Chondrocyte (in vitro differentiated cells): ENCODE measurements at regions not wholly inside any gene's neighbourhood (a gene's known extent, or its start where the extent isn't known, plus 50 kb on each side); places are given as distances from the start of the nearest gene placed in this dataset.
A peak's percentile ranks its signal among the peaks of the same experiment; 100 is the strongest.

Source experiments
- DNase-seq: peaks from one replicate; pipeline ENCODE4 v3.0.0; 2021; ENCODE audit warnings: mixed read lengths, low spot score
- H3K27ac Mint-ChIP-seq: one replicate; pipeline ENCODE4 v1.8.0; 2021; ENCODE audit warnings: mild to moderate bottlenecking, moderate library complexity, mixed read lengths; ENCODE audit not compliant: unreplicated experiment
- H3K27me3 Mint-ChIP-seq: 2 replicates; pipeline ENCODE4 v1.8.0; 2021; ENCODE audit warnings: low read depth, mixed read lengths
- H3K36me3 Mint-ChIP-seq: 2 replicates; pipeline ENCODE4 v1.8.0; 2021; ENCODE audit warnings: low read depth, mixed read lengths
- H3K4me1 Mint-ChIP-seq: 2 replicates; pipeline ENCODE4 v1.8.0; 2021; ENCODE audit warnings: low read depth, mild to moderate bottlenecking, mixed read lengths
- H3K4me3 Mint-ChIP-seq: one replicate; pipeline ENCODE4 v1.8.0; 2021; ENCODE audit warnings: mild to moderate bottlenecking, moderate library complexity, mixed read lengths; ENCODE audit not compliant: unreplicated experiment
- H3K9me3 Mint-ChIP-seq: 2 replicates; pipeline ENCODE4 v1.8.0; 2021; ENCODE audit warnings: low read depth, mixed read lengths
- TF ChIP-seq, protein P1 (sequence below): fragments of 200-600 bp; sonication (generic); IDR thresholded peaks from 2 replicates; pipeline ENCODE4 v1.5.0; 2021; ENCODE audit warnings: antibody characterized with exemption, mild to moderate bottlenecking, moderate library complexity

DNA sequence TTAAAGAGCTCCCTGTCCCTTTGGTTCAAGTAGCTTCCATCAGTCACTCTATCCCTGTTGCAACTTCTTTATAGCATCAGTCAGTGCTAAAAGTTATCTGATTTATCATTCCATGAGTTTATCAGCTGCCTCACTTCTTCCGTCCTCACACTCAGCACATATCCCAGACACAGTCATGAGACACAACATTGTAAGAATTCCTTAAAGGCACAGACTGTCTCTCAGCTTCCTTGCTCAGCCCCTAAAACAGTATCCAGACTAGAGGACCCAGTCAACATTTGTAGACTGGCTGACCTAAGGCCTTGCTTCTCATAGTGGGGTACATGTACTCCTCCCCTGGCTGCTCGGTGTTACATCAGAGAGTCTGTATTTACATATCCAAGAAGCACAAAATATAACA, 164.9 kb upstream of the ADGRL2 start:
- Mint-ChIP-seq H3K27me3 (no peaks in the 10 kb centered on the region), H3K27ac (peak overlapping the region; percentile 2), H3K9me3 (no peaks in the 10 kb centered on the region), H3K4me3 (no peak overlapping the region), H3K4me1 (peaks cover 4% of the 10 kb centered on the region), H3K36me3 (no peaks in the 10 kb centered on the region)
- DNase-seq, result no peak
- TF ChIP-seq, protein P1, sequence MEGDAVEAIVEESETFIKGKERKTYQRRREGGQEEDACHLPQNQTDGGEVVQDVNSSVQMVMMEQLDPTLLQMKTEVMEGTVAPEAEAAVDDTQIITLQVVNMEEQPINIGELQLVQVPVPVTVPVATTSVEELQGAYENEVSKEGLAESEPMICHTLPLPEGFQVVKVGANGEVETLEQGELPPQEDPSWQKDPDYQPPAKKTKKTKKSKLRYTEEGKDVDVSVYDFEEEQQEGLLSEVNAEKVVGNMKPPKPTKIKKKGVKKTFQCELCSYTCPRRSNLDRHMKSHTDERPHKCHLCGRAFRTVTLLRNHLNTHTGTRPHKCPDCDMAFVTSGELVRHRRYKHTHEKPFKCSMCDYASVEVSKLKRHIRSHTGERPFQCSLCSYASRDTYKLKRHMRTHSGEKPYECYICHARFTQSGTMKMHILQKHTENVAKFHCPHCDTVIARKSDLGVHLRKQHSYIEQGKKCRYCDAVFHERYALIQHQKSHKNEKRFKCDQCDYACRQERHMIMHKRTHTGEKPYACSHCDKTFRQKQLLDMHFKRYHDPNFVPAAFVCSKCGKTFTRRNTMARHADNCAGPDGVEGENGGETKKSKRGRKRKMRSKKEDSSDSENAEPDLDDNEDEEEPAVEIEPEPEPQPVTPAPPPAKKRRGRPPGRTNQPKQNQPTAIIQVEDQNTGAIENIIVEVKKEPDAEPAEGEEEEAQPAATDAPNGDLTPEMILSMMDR, result no peak

DNA sequence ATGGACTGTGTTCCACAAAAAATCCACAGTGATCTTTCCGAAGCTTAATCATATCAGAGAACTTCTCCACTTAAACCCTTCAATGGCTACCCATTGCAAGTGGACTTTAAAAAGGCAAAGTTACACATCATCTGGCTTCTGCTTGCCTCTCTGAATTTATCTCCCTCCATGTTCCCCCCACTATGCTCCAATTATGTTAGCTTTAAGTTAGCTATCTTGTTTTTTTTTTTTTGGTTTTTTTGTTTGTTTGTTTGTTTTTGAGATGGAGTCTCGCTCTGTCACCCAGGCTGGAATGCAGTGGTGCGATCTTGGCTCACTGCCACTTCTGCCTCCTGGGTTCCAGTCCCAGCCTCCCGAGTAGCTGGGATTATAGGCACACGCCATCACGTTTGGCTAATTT, 166.4 kb upstream of the ADGRL2 start:
- Mint-ChIP-seq H3K4me3 (no peak overlapping the region), H3K27ac (no peak overlapping the region), H3K27me3 (no peaks in the 10 kb centered on the region), H3K4me1 (peaks cover 4% of the 10 kb centered on the region), H3K9me3 (no peaks in the 10 kb centered on the region), H3K36me3 (no peaks in the 10 kb centered on the region)
- TF ChIP-seq, protein P1, result no peak
- no peak for DNase-seq

DNA sequence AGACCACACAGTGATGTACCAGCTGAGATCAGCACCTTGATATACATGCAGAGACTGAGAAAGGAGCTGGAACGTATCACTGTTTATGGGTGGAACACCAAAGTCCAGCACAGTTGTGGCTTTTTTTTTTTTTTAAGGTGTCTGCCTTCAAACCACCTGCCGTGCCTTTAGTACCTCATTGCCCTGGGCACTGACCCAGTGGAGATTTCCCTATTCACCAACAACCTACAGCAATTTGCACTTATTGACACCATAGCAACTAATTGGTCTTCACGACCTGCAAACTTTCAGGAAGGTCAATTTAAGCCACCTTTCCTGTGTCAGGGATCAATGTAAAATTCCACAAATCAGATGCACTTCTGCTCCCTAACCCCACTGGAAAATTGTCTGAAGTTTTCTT, 181.6 kb upstream of the ADGRL2 start:
- H3K4me3 Mint-ChIP-seq, result no peak overlapping the region
- DNase-seq, result no peak
- H3K9me3 Mint-ChIP-seq, result peaks cover 10% of the 10 kb centered on the region
- TF ChIP-seq, protein P1, result no peak
- peaks cover 5% of the 10 kb centered on the region for H3K4me1 Mint-ChIP-seq
- H3K27ac Mint-ChIP-seq, result no peak overlapping the region
- H3K27me3 Mint-ChIP-seq, result no peaks in the 10 kb centered on the region
- no peaks in the 10 kb centered on the region for H3K36me3 Mint-ChIP-seq

DNA sequence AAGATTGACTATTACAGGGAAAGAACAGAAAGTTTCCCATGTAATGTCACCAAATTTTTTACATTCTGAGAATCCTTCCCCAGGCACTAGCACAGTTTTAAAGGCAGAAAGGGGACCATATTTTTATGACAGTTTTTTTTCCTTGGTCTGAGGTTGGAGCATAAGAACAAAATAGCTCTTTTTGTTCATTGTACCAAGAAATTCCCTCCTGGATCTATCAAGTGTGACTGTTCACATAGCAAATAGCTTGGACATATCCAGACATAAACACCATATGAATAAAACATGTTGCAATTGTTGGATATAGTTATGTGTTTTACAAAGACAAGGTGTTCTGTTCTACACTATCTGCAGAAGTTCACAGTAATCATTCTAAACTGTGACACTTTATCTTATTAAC, 182.4 kb upstream of the ADGRL2 start:
- TF ChIP-seq, protein P1, result no peak
- no peak for DNase-seq
- Mint-ChIP-seq H3K36me3 (no peaks in the 10 kb centered on the region), H3K4me3 (no peak overlapping the region), H3K9me3 (peaks cover 10% of the 10 kb centered on the region), H3K27me3 (no peaks in the 10 kb centered on the region), H3K4me1 (peaks cover 5% of the 10 kb centered on the region), H3K27ac (no peak overlapping the region)

DNA sequence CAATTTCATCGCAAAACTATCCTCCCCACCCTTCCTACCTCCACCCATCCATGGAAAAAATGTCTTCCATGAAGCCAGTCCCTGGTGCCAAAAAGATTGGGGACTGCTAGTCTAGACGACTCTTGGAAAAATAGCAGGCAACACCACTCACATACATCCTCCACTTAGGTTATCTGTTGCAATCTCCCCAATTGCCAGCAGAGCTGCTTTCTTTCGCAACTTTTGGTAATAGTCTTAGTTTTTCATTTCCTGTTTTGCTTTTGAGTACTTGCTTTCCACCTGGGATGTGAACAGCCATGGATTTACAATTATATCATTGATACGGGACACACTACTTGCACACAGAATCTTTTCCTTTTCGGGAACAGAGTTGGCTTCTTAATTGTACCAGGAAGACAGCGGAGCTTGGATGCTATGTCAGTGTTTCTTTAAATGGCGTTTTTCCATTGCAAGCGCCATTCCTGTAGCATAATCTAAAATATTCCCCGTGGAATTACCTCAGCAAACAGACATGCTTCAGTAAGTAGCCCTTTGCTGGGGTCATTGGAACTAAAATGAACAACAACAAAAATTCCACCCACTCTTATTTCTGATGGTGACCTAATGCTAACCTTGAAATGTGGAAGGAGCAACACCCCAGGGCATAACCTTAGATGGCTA, 183.3 kb upstream of the ADGRL2 start:
- H3K27me3 Mint-ChIP-seq, result no peaks in the 10 kb centered on the region
- no peak overlapping the region for H3K27ac Mint-ChIP-seq
- TF ChIP-seq, protein P1, result no peak
- no peak for DNase-seq
- H3K4me1 Mint-ChIP-seq, result peaks cover 5% of the 10 kb centered on the region
- H3K9me3 Mint-ChIP-seq, result peaks cover 10% of the 10 kb centered on the region
- H3K4me3 Mint-ChIP-seq, result no peak overlapping the region
- H3K36me3 Mint-ChIP-seq, result no peaks in the 10 kb centered on the region
